Right atrium auricular region (tissue), 2 donors: ENCODE measurements at regions not wholly inside any gene's neighbourhood (a gene's known extent, or its start where the extent isn't known, plus 50 kb on each side); places are given as distances from the start of the nearest gene placed in this dataset.

Experiments used
- DNase-seq: peaks from one replicate; pipeline ENCODE4 v3.0.0-alpha.2; 2019; ENCODE audit warnings: low spot score
- H3K27ac ChIP-seq, 2 donors: fragments of 200-600 bp; sonication (generic); 1 replicate in 1 of 2; 2 replicates in 1 of 2; pipeline ENCODE4 v1.5.1; 2016 to 2019
- H3K27me3 ChIP-seq, 2 donors: fragments of 200-600 bp; sonication (generic); one replicate each; pipeline versions ENCODE4 v1.5.1 to v1.6.0; 2017 to 2019
- H3K36me3 ChIP-seq: fragments of 200-600 bp; sonication (generic); one replicate; pipeline ENCODE4 v1.5.1; 2016
- H3K4me1 ChIP-seq, 2 donors: fragments of 200-600 bp; sonication (generic); one replicate each; pipeline versions ENCODE4 v1.5.1 to v1.6.0; 2017 to 2019
- H3K4me3 ChIP-seq, 2 donors: fragments of 200-600 bp; sonication (generic); 1 replicate in 1 of 2; 2 replicates in 1 of 2; pipeline ENCODE4 v1.5.1; 2017 to 2019; ENCODE audit warnings: mild to moderate bottlenecking in 1 of 2, moderate library complexity in 1 of 2
- H3K9me3 ChIP-seq, 2 donors: fragments of 200-600 bp; sonication (generic); one replicate each; pipeline ENCODE4 v1.5.1; 2019
- CTCF ChIP-seq, 2 donors: fragments of 200-600 bp; sonication (generic); IDR thresholded peaks; one replicate each; pipeline ENCODE4 v1.5.1; 2019; ENCODE audit warnings: antibody characterized with exemption in 2 of 2

GRCh38 chr7:12796397-12797127, 109.1 kb downstream of the ARL4A start:
- TF ChIP-seq CTCF (IDR thresholded peaks at IDR 0.05) = no peak
- DNase-seq = no peak
- Histone ChIP-seq H3K4me3 (no peak overlapping the region), H3K27me3 (no peaks in the 10 kb centered on the region), H3K4me1 (no peaks in the 10 kb centered on the region), H3K9me3 (no peaks in the 10 kb centered on the region), H3K27ac (no peak overlapping the region), H3K36me3 (no peaks in the 10 kb centered on the region)

DNA sequence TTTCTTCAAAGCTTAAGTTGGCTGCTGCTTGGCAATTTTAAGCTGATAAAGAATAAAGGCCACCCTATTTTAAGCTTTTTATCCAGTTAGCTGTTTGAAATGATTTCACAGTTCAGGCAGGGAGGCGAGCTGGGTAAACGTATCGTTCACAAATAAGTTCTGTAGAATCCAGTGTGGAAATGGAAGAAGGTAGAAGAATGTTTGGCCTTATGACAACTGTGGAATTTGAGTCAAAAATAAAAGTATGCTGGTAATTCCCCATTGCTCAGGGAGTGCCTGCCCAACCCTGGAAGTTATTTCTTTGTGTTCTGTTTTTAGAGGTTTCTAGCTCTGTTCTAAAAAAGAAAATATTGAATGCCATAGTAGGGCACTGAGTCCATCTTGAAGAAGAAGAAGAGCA, 113.1 kb downstream of the ARL4A start:
- no peak for DNase-seq
- Histone ChIP-seq H3K4me3 (no peak overlapping the region), H3K9me3 (no peaks in the 10 kb centered on the region), H3K4me1 (no peaks in the 10 kb centered on the region), H3K27me3 (no peaks in the 10 kb centered on the region), H3K27ac (no peak overlapping the region), H3K36me3 (no peaks in the 10 kb centered on the region)
- TF ChIP-seq CTCF (IDR thresholded peaks at IDR 0.05) = no peak

DNA sequence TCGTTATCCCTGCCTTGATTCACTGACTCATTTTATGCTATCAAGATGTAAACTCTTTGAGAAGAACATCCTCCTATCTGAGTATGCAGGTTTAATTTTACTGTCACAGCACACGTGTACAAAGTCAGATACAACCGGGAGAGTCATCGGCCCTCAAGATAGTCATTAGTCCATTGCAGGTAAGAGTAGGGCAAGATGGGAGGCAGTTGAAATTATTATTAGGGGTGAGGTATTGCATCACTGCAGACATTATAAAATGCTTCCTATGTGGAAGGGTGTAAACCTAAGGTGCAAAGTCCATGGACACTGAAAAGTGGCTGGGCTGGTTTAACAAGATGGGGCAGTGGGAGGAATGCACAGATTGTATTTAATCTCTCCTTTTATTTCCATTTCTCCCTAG, 113.7 kb downstream of the ARL4A start:
- DNase-seq = no peak
- H3K27me3 ChIP-seq = no peaks in the 10 kb centered on the region

DNA sequence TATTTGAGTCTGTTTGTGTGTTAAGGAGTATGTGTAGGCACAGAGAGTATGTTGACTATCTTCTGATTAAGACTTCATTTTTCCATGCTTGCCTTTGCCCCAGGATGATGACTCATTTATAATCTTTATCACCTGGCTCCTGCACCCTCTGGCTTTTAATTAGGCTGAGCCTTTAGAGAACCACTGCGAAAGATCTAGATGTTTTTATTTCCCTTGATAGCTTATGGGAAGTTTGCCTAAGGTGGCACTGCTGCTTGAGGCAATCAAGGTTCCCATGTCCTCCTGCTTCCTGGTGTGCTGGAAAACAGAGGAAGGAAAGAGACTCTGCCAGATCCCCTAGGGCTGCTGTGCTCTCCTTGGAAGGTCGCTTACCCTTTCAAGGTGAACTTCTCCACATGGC, 114.6 kb downstream of the ARL4A start:
- H3K4me1 ChIP-seq = no peaks in the 10 kb centered on the region
- no peaks in the 10 kb centered on the region for H3K9me3 ChIP-seq
- no peak for TF ChIP-seq CTCF (IDR thresholded peaks at IDR 0.05)
- H3K27me3 ChIP-seq = no peaks in the 10 kb centered on the region
- DNase-seq = no peak
- H3K4me3 ChIP-seq = no peak overlapping the region
- no peak overlapping the region for H3K27ac ChIP-seq
- no peaks in the 10 kb centered on the region for H3K36me3 ChIP-seq

More for the DNA sequence above, 113.7 kb downstream of the ARL4A start:
- no peak overlapping the region for H3K4me3 ChIP-seq
- TF ChIP-seq CTCF (IDR thresholded peaks at IDR 0.05) = no peak
- H3K9me3 ChIP-seq = no peaks in the 10 kb centered on the region
- H3K4me1 ChIP-seq = no peaks in the 10 kb centered on the region
- H3K36me3 ChIP-seq = no peaks in the 10 kb centered on the region
- no peak overlapping the region for H3K27ac ChIP-seq

GRCh38 chr7:12803542-12803941, 116.1 kb downstream of the ARL4A start:
- no peak for DNase-seq
- no peaks in the 10 kb centered on the region for H3K27me3 ChIP-seq
- no peaks in the 10 kb centered on the region for H3K9me3 ChIP-seq
- no peaks in the 10 kb centered on the region for H3K4me1 ChIP-seq
- no peaks in the 10 kb centered on the region for H3K36me3 ChIP-seq
- TF ChIP-seq CTCF (IDR thresholded peaks at IDR 0.05) = no peak
- H3K27ac ChIP-seq = no peak overlapping the region
- H3K4me3 ChIP-seq = no peak overlapping the region

- Histone ChIP-seq H3K4me3 (no peak overlapping the region), H3K36me3 (no peaks in the 10 kb centered on the region), H3K27ac (no peak overlapping the region), H3K4me1 (no peaks in the 10 kb centered on the region), H3K9me3 (no peaks in the 10 kb centered on the region), H3K27me3 (no peaks in the 10 kb centered on the region)
- DNase-seq = no peak
- no peak for TF ChIP-seq CTCF (IDR thresholded peaks at IDR 0.05)
These were observed 118.1 kb downstream of the ARL4A start for GRCh38 chr7:12805518-12805928.
